T-helper 9 cell (primary cell): ENCODE measurements at regions not wholly inside any gene's neighbourhood (a gene's known extent, or its start where the extent isn't known, plus 50 kb on each side); places are given as distances from the start of the nearest gene placed in this dataset.
"Not testable (repeated sequence)": the region's sequence is repeated elsewhere in the genome, so short reads cannot be mapped to it uniquely, and the experiment has no call there.

Experiments used
- DNase-seq: peaks from one replicate; pipeline ENCODE4 v3.0.0-alpha.2; 2020

DNA sequence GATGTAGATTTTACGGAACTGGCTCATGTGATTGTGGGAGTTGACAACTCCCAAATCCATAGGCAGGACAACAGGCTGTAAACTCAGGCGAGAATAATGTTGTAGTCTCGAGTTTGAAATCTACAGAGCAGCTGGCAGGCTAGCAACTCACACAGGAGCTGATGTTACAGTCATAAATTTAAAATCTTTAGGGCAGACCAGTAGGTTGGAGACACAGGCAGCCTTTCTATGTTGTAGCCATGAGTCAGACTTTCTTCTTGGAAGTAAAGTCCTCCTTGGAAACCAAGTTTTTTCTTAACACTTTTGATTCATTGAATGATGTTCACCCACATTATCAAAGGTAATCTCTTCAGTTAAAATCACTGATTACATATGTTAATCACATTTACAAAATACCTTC lies 89.1 kb upstream of the ALCAM start:
- no peak for DNase-seq

DNA sequence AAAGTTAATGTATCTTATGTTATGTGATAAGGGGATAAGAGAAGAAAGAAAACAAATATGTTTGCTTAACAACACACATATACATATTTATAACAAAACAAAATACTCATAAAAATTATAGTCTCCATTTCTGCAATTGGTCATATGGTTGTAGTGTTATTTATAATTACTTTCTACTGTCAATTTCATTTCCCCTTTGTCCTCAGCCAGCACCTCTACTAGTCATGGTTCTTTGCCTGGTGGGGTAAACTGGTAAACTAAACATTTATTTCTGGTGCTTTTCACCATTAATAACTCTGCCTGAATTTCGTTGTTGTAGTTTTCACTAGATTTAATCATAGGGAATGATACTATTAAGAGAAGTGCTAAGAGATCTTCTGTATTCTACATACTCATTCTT lies 88.0 kb upstream of the ALCAM start:
- no peak for DNase-seq

DNA sequence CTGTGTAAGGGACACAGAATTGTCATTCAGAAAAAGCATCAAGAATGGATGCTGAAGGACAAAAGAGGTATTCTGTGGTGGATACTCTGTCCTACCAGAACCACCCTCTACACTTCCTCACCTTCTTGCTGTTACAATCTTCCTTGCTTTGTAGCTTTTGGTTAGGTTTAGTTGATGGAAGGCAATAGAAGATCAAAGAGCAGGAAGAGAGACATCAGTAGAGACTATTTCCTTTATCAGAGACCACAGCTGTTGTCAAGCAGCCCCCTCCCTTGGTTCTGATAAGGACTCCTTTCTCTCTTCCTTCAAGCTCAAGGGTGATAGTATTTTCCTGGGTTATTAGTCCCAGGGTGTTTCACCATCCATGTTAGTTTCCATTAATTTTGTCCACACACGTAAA lies 84.7 kb upstream of the ALCAM start:
- DNase-seq, result no peak

DNA sequence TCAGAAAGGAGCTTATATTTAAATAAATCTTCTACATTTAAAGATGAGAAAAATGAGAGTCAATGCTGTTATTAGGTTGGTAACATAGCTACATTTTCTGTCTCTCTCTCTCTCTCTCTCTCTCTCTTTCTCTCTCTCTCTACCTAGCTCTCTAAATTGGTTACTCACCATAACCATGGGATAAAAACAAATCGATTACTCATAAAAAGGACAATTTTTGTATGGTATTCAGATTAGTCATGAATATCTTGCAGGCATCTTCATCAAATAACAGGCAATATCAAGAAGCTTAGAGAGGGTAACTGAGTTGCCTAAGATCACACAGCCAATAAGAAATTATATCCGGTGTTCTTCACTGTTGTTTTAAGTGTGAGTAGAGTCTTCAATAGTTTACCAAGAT lies 81.8 kb upstream of the ALCAM start:
- no peak for DNase-seq

DNA sequence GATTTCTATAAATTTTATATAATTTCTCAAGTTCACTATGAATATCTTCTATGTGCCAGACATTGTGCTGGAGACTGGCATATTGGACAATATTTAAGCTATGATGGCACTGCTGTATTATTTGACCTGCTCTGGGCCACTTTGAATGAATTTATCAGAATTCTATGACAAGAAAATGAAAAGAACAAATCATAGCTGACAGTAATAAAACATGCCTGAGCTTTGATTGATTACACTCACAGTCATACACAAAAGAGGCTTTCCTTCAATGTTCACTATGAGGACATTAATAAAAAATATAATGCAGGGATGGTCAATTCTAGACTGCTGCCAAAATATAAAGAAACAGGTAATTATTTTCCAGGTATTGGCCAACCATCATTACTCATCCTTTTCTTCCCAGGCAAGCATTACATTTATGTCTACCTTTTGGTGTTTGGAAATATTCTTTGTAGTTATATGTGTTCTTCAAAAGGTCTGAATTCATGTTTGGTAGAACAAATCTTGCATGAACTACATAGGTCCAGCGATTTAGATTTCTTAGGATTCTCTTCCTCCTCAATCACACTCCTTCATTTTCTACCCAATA lies 81.0 kb upstream of the ALCAM start:
- no peak for DNase-seq

DNA sequence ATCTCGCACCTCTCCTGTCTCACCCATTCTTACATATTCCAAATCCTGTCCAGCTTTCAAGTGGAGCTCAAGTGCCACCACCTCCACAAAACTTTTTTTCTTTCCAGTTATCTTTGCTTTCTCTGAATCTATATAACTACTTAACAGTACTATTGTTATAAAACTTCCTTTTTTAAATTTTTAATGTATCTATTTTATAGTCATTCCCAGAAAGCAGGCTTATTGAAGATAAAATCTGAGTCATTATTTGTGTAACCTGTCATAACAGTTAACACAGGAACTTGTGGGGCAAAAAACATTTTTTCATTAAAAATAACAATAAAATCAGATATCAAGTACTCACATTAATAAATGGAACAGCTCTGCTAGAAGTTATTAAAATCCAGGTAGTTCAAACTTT lies 73.3 kb upstream of the ALCAM start:
- DNase-seq, result no peak

DNA sequence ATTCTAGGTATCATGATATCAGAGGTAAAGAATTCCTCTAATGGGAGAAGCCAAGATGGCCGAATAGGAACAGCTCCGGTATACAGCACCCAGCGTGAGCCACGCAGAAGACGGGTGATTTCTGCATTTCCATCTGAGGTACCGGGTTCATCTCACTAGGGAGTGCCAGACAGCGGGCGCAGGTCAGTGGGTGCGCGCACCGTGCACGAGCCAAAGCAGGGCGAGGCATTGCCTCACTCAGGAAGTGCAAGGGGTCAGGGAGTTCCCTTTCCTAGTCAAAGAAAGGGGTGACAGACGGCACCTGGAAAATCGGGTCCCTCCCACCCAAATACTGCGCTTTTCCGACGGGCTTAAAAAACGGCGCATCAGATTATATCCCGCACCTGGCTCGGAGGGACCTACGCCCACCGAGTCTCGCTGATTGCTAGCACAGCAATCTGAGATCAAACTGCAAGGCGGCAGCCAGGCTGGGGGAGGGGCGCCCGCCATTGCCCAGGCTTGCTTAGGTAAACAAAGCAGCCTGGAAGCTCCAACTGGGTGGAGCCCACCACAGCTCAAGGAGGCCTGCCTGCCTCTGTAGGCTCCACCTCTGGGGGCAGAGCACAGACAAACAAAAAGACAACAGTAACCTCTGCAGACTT lies 70.4 kb upstream of the ALCAM start:
- not testable (repeated sequence) for DNase-seq

DNA sequence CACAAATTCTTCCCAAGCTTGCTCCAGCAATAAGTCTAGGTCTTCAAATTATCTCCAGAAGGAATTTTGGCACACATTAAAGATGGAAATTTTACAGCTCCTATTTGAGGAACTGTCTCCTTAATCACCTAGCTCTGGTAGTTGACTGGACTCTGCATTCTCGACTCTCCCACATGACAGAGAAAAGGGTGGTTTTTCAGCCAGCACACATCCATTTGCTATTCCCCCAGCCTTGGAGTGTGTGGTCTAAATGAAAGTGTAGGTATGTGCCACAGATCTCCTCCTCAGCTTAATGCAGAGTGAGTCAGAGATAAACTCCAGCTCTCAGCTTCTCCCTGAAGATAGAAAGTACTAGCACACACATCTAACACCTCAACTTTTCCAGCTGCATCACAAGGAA lies 62.2 kb upstream of the ALCAM start:
- DNase-seq, result no peak

DNA sequence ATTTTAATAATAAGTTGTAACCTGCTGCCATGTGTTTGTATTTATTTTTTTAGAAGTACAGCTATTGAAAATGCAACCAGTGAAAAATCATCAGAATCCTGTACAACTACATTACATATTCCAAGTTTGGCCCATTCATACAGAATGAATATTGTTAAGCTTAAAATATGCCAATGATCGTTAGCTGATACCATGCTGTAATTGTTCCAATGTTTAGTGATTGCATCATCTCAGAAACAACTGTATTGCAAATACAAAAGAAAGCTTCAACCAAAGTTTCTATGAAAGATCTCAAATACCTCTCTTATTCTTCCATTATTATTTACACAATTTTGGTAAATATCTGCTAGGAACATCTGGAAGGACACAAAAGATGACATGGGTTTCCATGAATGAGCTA lies 51.6 kb upstream of the ALCAM start:
- no peak for DNase-seq

DNA sequence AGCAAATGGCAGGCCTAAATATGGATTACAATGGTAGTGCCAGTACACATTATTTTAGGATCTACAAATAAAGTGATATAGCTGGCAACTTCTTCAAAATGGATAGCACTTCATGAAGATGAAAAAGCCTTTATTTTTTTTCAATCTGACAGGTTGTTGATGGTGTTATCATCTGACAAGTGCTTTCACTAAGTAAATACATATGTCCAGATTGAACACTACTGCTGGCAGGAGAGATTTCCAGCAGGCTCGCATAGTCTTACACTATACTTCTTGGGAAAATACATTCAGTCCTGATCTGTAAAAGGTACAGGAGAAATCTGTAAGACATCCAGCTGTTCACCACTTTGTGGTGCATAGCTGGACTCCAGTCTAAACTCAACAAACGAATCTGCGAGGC lies 50.9 kb upstream of the ALCAM start:
- DNase-seq, result no peak

DNA sequence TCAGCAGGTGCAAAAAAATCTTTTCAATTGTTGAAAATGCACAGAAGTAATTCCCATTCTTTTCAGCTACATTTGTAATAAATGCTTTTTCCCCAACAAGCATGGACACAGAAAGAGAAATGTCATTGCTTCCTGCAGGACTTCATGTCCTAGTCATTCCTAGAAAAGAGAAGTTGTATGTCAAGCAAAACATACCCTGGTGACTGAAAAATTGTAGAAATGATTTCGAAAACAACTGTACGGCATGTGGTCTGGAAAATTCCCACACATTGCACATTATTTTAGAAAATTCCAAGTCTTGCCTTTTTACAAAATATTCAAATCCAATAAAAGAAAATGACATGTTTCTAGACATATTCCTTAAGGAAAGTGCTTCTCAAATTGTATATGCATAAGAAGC lies 50.4 kb upstream of the ALCAM start:
- no peak for DNase-seq
